NCI-H524 (cell line): ENCODE measurements at regions not wholly inside any gene's neighbourhood (a gene's known extent, or its start where the extent isn't known, plus 50 kb on each side); places are given as distances from the start of the nearest gene placed in this dataset.

Source experiments
- DNase-seq, 2 experiments: peaks; one replicate each; lab custom pipeline; 2025; lab: John Stamatoyannopoulos, UW

DNA sequence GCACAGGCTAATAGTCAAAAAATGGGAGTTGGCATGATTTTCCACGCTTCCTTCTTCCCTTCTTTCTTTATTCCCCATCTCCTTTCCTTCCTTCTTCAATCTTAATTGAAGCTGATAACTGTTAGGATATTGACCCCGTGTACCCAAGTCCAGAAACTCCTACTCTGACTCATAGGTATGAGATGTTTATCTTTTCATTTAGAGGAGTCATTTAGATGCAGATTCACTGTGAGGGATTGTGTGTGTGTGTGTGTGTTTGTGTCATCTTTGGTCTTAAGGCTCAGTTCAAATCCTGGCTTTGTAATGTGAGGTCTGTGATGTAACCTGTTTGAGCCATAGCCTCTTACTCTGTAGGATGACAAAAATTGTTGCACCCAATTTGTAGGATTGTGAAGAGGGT, 332.0 kb upstream of the MAF start:
- no peak for DNase-seq

- no peak for DNase-seq
These were observed 331.2 kb upstream of the MAF start for GRCh38 chr16:79931721-79932120.

DNA sequence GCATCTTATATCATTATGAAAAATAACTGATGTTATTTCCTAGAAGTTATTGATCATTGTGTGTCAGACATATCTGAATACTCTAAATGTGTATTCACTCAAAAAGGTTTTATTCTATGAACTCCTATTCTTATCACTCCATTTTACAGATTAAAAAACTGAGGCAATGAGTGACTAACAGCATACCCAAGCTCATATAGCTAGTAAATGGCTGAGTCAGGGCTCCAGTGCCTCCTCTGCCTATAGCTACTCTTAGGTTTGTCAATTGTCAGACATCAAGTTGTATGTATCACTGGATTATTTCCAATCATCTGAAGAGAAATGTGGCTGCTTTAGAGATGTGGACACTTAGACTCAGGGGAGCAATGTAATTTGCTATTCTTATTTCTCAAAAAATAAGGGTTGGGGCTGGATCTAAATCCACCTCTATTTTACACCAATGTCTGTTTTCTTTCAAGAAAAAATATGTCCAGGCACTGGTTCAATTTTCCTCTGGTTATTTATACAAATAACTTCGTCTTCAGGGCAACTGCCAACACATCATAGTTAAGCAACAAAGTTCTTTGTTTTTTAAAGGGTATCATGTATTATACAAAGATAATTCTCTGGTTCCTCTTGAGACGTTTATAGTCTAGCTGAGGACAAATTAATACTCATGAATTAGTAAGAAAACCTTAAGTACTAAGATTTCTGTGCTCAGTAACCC, 328.9 kb upstream of the MAF start:
- DNase-seq: no peak

GRCh38 chr16:79928142-79928873, 327.8 kb upstream of the MAF start:
- no peak for DNase-seq

- DNase-seq: no peak
These were observed 326.1 kb upstream of the MAF start for GRCh38 chr16:79926451-79927205.

GRCh38 chr16:79923431-79923830, 322.9 kb upstream of the MAF start:
- no peak for DNase-seq

- no peak for DNase-seq
These were observed 320.1 kb upstream of the MAF start for GRCh38 chr16:79920685-79921084.

DNA sequence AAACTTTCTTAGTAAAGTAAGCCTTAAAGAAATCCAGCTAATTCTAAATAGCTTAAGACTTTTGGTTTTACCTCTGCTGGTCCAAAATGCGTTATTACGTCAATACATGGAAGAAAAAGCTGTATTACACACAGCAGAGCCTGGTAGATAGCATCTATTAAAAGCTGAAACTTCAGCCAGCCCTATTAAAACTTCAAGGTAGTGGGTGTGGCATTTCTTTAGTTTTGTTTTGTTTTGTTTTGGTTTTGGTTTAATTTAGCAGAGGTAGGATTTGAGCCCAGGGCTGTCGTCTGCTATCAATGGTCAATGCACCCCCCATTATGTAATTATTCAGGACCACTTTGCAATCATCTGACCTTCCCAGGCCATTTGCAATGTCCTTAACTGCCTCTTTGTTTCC, 318.4 kb upstream of the MAF start:
- DNase-seq: no peak

DNA sequence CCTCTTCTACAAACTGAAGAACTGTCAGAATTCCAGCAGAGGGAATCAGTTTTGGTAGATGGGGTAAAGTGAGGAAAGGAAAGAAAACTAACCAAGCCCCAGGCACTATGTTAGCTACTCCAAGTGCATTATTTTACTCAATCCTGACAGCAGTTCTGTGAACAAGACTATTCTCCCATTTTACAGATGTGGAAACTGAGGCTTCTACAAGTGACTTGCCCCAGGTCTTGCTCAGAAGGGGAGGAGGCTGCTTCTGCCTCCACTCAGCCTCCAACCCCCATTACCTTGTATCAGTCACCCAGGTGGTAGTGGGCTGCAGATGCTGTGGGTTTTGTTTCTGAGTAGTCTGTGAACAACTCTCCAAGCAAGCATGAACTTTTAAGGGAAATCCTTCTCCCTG, 315.2 kb upstream of the MAF start:
- DNase-seq: no peak

- no peak for DNase-seq
These were observed 314.6 kb upstream of the MAF start for GRCh38 chr16:79914961-79915720.

GRCh38 chr16:79912592-79913310, 312.2 kb upstream of the MAF start:
- no peak for DNase-seq

GRCh38 chr16:79911660-79912059, 311.1 kb upstream of the MAF start:
- DNase-seq: no peak

GRCh38 chr16:79909571-79909970, 309.0 kb upstream of the MAF start:
- no peak for DNase-seq

DNA sequence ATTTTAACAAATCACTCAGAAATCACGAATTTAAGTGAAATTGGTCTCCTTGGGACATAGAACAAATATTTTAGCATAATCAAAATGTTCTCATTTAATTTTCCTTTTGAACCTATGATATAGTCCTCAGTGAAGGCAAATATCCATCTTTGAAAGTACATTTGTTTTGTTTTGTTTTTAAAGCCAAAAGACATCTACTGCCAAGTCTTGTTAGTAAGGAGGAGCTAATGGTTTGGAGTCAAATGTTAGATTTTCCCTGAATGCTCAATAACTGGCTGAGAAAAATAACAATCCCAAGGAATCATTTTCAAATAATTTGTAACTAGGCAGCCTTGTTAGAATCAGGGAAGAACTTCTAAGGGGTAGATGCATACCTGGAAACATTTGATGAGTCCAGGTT, 302.9 kb upstream of the MAF start:
- no peak for DNase-seq

- no peak for DNase-seq
These were observed 301.8 kb upstream of the MAF start for GRCh38 chr16:79902351-79902750.

DNA sequence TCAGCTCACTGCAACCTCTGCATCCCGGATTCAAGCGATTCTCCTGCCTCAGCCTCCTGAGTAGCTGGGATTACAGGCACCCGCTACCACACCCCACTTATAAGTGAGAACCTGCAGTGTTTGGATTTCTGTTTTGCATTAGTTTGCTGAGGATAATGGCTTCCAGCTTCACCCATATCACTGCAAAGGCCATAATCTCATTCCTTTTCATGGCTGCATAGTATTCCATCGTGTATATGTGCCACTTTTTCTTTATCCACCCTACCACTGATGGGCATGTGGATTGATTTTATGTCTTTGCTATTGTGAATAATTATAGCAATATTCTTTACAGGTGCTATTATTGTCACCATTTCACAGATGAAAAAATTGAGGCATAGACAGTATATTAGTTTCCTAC, 301.0 kb upstream of the MAF start:
- no peak for DNase-seq

GRCh38 chr16:79899716-79900115, 299.2 kb upstream of the MAF start:
- DNase-seq: no peak

GRCh38 chr16:79899316-79899715, 298.8 kb upstream of the MAF start:
- DNase-seq: no peak

DNA sequence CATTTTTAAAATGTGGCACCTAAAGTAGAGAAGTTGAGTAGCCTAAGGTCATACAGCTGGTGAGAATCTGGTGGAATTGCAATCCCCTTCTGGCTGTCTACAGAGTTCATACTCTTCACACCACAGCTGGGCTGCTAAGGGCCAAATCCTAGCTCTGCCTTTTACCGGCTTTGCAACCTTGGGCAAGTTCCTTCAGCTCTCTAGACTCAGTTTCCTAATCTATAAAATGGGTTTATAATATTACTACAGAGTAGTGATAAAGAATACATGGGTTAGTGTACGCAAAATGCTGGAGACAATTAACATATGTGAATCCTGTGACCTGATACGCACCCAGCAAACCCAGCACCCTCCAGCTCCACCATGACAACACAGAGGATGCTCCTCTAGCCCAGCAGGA, 298.2 kb upstream of the MAF start:
- DNase-seq: no peak

- DNase-seq: no peak
These were observed 297.1 kb upstream of the MAF start for GRCh38 chr16:79897453-79898146.

DNA sequence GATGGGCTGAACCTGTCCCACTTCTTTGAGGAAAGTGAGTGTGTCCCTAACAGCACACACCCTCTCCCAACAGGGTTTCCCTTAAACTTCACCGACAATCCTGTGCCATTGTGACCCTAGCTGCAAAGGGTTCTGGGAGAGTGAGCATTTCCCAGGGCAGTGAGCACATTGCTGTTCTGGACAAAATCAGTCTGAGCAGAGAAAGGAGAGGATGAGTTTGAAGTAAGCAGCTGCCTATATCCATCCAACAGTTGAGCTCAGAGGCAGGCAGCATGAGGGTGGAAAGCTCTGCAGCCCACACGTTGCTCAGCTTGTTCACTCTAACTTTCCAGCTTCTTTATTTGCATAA, 296.5 kb upstream of the MAF start:
- no peak for DNase-seq
